ENCODE measurements at regions not wholly inside any gene's neighbourhood (a gene's known extent, or its start where the extent isn't known, plus 50 kb on each side); places are given as distances from the start of the nearest gene placed in this dataset.

GRCh38 chr4:12576409-12576808 is 907.7 kb downstream of the RAB28 start:
- DNase-seq (ENCODE audit: low read depth in 1 of 2, low spot score in 2 of 2) (no peak), FAIRE-seq (no peak)
- Histone ChIP-seq H3K4me2 (ENCODE audit: insufficient read depth in 1 of 2, low read depth in 2 of 2, low read length in 2 of 2) (no peak overlapping the region), H3K27ac (ENCODE audit: low read depth, low read length) (no peak overlapping the region), H2BK5ac (ENCODE audit: low read depth, low read length) (no peak overlapping the region), H3K14ac (ENCODE audit: insufficient read length) (no peak overlapping the region), H2AFZ (ENCODE audit: low read length) (no peak overlapping the region), H2AK5ac (ENCODE audit: low read depth, low read length) (no peak overlapping the region), H3K79me2 (ENCODE audit: control insufficient read depth in 1 of 2, insufficient read depth in 2 of 2, low read length in 2 of 2) (no peaks in the 10 kb centered on the region), H3K56ac (replicated peaks; ENCODE audit: insufficient read length, low read depth, low read length) (no peak overlapping the region), H3K9me3 (ENCODE audit: insufficient read depth in 2 of 2, low read depth in 1 of 2, low read length in 1 of 2) (no peaks in the 10 kb centered on the region), H3K36me3 (ENCODE audit: control insufficient read depth in 2 of 4, insufficient read depth in 4 of 4, low read length in 3 of 4) (no peaks in the 10 kb centered on the region), H3K9ac (replicated peaks in 1 of 4; ENCODE audit: extremely low read depth in 1 of 4, low read depth in 3 of 4, low read length in 3 of 4) (no peak overlapping the region), H3K27me3 (replicated peaks in 1 of 4; ENCODE audit: control insufficient read depth in 3 of 4, extremely low read depth in 1 of 4, insufficient read depth in 3 of 4, low read length in 3 of 4) (no peaks in the 10 kb centered on the region), H4K20me1 (replicated peaks in 1 of 2; ENCODE audit: control insufficient read depth in 1 of 2, insufficient read depth in 2 of 2, low read length in 2 of 2) (no peaks in the 10 kb centered on the region), H4K5ac (ENCODE audit: insufficient read length, low read depth, low read length) (no peak overlapping the region), H2BK20ac (ENCODE audit: low read length) (no peak overlapping the region), H3K4me3 (ENCODE audit: extremely low read depth in 1 of 4, insufficient read depth in 2 of 4, low read depth in 3 of 4, low read length in 4 of 4) (no peak overlapping the region), H3K18ac (ENCODE audit: extremely low read depth, low read length) (no peak overlapping the region), H4K8ac (ENCODE audit: extremely low read depth, insufficient read depth, low read length) (no peak overlapping the region), H4K91ac (replicated peaks; ENCODE audit: insufficient read length, low read length) (no peak overlapping the region), H3K23ac (ENCODE audit: insufficient read length) (no peak overlapping the region), H3K23me2 (ENCODE audit: low read depth, low read length) (no peaks in the 10 kb centered on the region), H3K4ac (replicated peaks; ENCODE audit: insufficient read length, low read depth, low read length) (no peak overlapping the region), H3K4me1 (replicated peaks in 1 of 4; ENCODE audit: control insufficient read depth in 3 of 4, insufficient read depth in 4 of 4, low read length in 3 of 4) (peaks cover 0 to 2% (median 0%) of the 10 kb centered on the region in 4 experiments; a peak in 1 of 7 replicates), H3K79me1 (ENCODE audit: low read depth, low read length) (no peaks in the 10 kb centered on the region), H2BK120ac (replicated peaks; ENCODE audit: low read depth, low read length) (no peak overlapping the region), H2BK12ac (ENCODE audit: low read depth, low read length) (no peak overlapping the region), H2BK15ac (ENCODE audit: low read length) (no peak overlapping the region)
- ChIA-PET POLR2A (ENCODE audit: partially characterized antibody) (no interaction called here), CTCF (ENCODE audit: partially characterized antibody) (no interaction called here)
- no peak for TF ChIP-seq EGR1 (IDR thresholded peaks at IDR 0.05; ENCODE audit: borderline replicate concordance, low read depth, low read length)
- no peak for TF ChIP-seq CHD2 (IDR thresholded peaks at IDR 0.05; ENCODE audit: low read length)
- no peak for TF ChIP-seq EZH2 (IDR thresholded peaks at IDR 0.05; ENCODE audit: low read depth, low read length, severe bottlenecking)
- TF ChIP-seq MAX (IDR thresholded peaks at IDR 0.05): no peak
- WGBS, 2 experiments (ENCODE audit: extremely low coverage in 1 of 2, insufficient coverage in 1 of 2, insufficient read length in 1 of 2, insufficient replicate concordance in 2 of 2, low coverage in 1 of 2, low lambda C conversion rate in 2 of 2, missing lambda C conversion rate in 1 of 2): 93% methylated on average over 4 of the region's 4 CpGs; no CpG with 5 or more reads in 1 of the 2 experiments
